IMR-90 (cell line): ENCODE measurements at regions not wholly inside any gene's neighbourhood (a gene's known extent, or its start where the extent isn't known, plus 50 kb on each side); places are given as distances from the start of the nearest gene placed in this dataset.

Experiments
- ATAC-seq: fragments of 200-7000 bp; cut with Tn5 transposase; 2 replicates; pipeline ENCODE4 v1.9.1; 2020; ENCODE audit warnings: low read depth, mild to moderate bottlenecking, moderate library complexity
- BruUV-seq: library from RNA; stranded (reverse); fragments of 400-500 nt; replicated peaks from 2 replicates; lab custom pipeline; 2021; lab: Mats Ljungman, UMichigan
- CTCF ChIA-PET: fragments of 300-600 bp; formaldehyde crosslinking; extraction: SDS; loops from one replicate; lab custom pipeline; 2021; ENCODE audit warnings: antibody characterized with exemption; lab: Yijun Ruan, JAX
- POLR2A ChIA-PET: fragments of 300-600 bp; sonication (Branson Sonifier 250); formaldehyde crosslinking; loops from one replicate; lab custom pipeline; 2022; ENCODE audit warnings: antibody characterized with exemption; ENCODE audit not compliant: unreplicated experiment; lab: Charles Lee
- DNase-seq: peaks from one replicate; pipeline ENCODE4 v3.0.0; 2013
- H2AFZ ChIP-seq: replicated peaks from 2 replicates; pipeline ENCODE3; 2013; ENCODE audit warnings: low read length, mild to moderate bottlenecking; ENCODE audit not compliant: poor library complexity
- H2AK5ac ChIP-seq: 2 replicates; pipeline ENCODE4 v1.6.1; 2013; ENCODE audit warnings: low read depth, low read length, inconsistent platforms
- H2AK9ac ChIP-seq: replicated peaks from 2 replicates; pipeline ENCODE3; 2013; ENCODE audit warnings: mild to moderate bottlenecking, low read depth, low read length, moderate library complexity; ENCODE audit not compliant: poor library complexity
- H2BK120ac ChIP-seq: 2 replicates; pipeline ENCODE4 v1.6.1; 2013; ENCODE audit warnings: low read depth, low read length, inconsistent platforms
- H2BK15ac ChIP-seq: 3 replicates; pipeline ENCODE4 v1.6.1; 2013; ENCODE audit warnings: low read depth, low read length, inconsistent platforms
- H2BK20ac ChIP-seq: 2 replicates; pipeline ENCODE4 v1.6.1; 2013; ENCODE audit warnings: low read depth, mild to moderate bottlenecking, inconsistent platforms, low read length, moderate library complexity
- H2BK5ac ChIP-seq: 2 replicates; pipeline ENCODE4 v1.6.1; 2013; ENCODE audit warnings: mild to moderate bottlenecking, low read depth, low read length, inconsistent platforms; ENCODE audit not compliant: poor library complexity, severe bottlenecking
- H3K14ac ChIP-seq: replicated peaks from 2 replicates; pipeline ENCODE4 v1.6.1; 2013; ENCODE audit warnings: low read depth, low read length, inconsistent platforms
- H3K18ac ChIP-seq: 2 replicates; pipeline ENCODE4 v1.6.1; 2013; ENCODE audit warnings: low read depth, low read length, control low read depth
- H3K23ac ChIP-seq: 2 replicates; pipeline ENCODE4 v1.6.1; 2013; ENCODE audit warnings: low read depth, low read length, inconsistent platforms
- H3K27ac ChIP-seq: 2 replicates; pipeline ENCODE4 v1.5.1; 2013; ENCODE audit warnings: mild to moderate bottlenecking, control low read depth, low read length; ENCODE audit not compliant: insufficient read depth
- H3K27me3 ChIP-seq: 2 replicates; pipeline ENCODE4 v1.6.1; 2013; ENCODE audit warnings: low read length; ENCODE audit not compliant: control insufficient read depth, insufficient read depth
- H3K36me3 ChIP-seq: 2 replicates; pipeline ENCODE4 v1.6.1; 2013; ENCODE audit warnings: low read length, mixed read lengths; ENCODE audit not compliant: control insufficient read depth, insufficient read depth
- H3K4ac ChIP-seq: 2 replicates; pipeline ENCODE4 v1.6.1; 2013; ENCODE audit warnings: low read depth, low read length, inconsistent platforms
- H3K4me1 ChIP-seq: 2 replicates; pipeline ENCODE4 v1.6.1; 2013; ENCODE audit warnings: low read length, mixed read lengths; ENCODE audit not compliant: control insufficient read depth, insufficient read depth
- H3K4me2 ChIP-seq: 2 replicates; pipeline ENCODE4 v1.6.1; 2013; ENCODE audit warnings: low read depth, mild to moderate bottlenecking, control low read depth, low read length, moderate library complexity
- H3K4me3 ChIP-seq: 2 replicates; pipeline ENCODE4 v1.5.1; 2013; ENCODE audit warnings: low read depth, mild to moderate bottlenecking, control low read depth, low read length, moderate library complexity; ENCODE audit not compliant: insufficient read depth
- H3K56ac ChIP-seq: 2 replicates; pipeline ENCODE4 v1.6.1; 2013; ENCODE audit warnings: low read length, inconsistent platforms; ENCODE audit not compliant: insufficient read depth; ENCODE audit errors: extremely low read depth
- H3K79me1 ChIP-seq, 2 experiments: 2 replicates each; pipeline ENCODE4 v1.6.1; 2013; ENCODE audit warnings: low read length in 2 of 2, inconsistent platforms in 1 of 2, low read depth in 1 of 2
- H3K9ac ChIP-seq: 2 replicates; pipeline ENCODE4 v1.6.1; 2013; ENCODE audit warnings: low read depth, low read length, control low read depth
- H3K9me1 ChIP-seq: 2 replicates; pipeline ENCODE4 v1.6.1; 2013; ENCODE audit warnings: low read length, inconsistent platforms; ENCODE audit not compliant: insufficient read depth
- H3K9me3 ChIP-seq: 2 replicates; pipeline ENCODE4 v1.6.1; 2013; ENCODE audit warnings: low read length; ENCODE audit not compliant: control insufficient read depth, insufficient read depth
- H4K20me1 ChIP-seq: 2 replicates; pipeline ENCODE4 v1.6.1; 2013; ENCODE audit warnings: low read length, inconsistent platforms; ENCODE audit not compliant: insufficient read depth
- H4K5ac ChIP-seq: 2 replicates; pipeline ENCODE4 v1.6.1; 2013; ENCODE audit warnings: mild to moderate bottlenecking, low read depth, low read length, control low read depth
- H4K8ac ChIP-seq, 2 experiments: 2 replicates each; pipeline ENCODE4 v1.6.1; 2013; ENCODE audit warnings: low read depth in 2 of 2, low read length in 2 of 2, control low read depth in 1 of 2, inconsistent platforms in 1 of 2
- H4K91ac ChIP-seq: 2 replicates; pipeline ENCODE4 v1.6.1; 2013; ENCODE audit warnings: low read depth, low read length, inconsistent platforms; ENCODE audit not compliant: insufficient read depth
- BHLHE40 ChIP-seq: fragments of 150-350 bp; IDR thresholded peaks from 2 replicates; pipeline ENCODE4 v1.6.1; 2016; ENCODE audit warnings: mild to moderate bottlenecking, low read depth, low read length
- CEBPB ChIP-seq: IDR thresholded peaks from 2 replicates; pipeline ENCODE4 v1.6.1; 2012; ENCODE audit warnings: low read depth, low read length, improper control_type of control experiment
- CHD1 ChIP-seq: IDR thresholded peaks from 2 replicates; pipeline ENCODE4 v1.6.1; 2012; ENCODE audit warnings: low read depth, low read length, improper control_type of control experiment
- FOS ChIP-seq: fragments of 150-350 bp; IDR thresholded peaks from 2 replicates; pipeline ENCODE4 v1.6.1; 2016; ENCODE audit warnings: low read depth, low read length
- MAFK ChIP-seq: IDR thresholded peaks from 2 replicates; pipeline ENCODE4 v1.6.1; 2012; ENCODE audit warnings: low read depth, low read length, improper control_type of control experiment
- MAZ ChIP-seq: IDR thresholded peaks from 2 replicates; pipeline ENCODE4 v1.6.1; 2012; ENCODE audit warnings: low read depth, mild to moderate bottlenecking, low read length, improper control_type of control experiment, moderate library complexity, borderline replicate concordance
- MXI1 ChIP-seq: IDR thresholded peaks from 2 replicates; pipeline ENCODE4 v1.6.1; 2012; ENCODE audit warnings: low read depth, mild to moderate bottlenecking, low read length, moderate library complexity, borderline replicate concordance
- NFE2L2 ChIP-seq: fragments of 150-350 bp; IDR thresholded peaks from 2 replicates; pipeline ENCODE4 v1.6.1; 2016; ENCODE audit warnings: low read depth, mild to moderate bottlenecking, low read length
- POLR2A ChIP-seq: IDR thresholded peaks from 2 replicates; pipeline ENCODE4 v1.6.1; 2012; ENCODE audit warnings: mild to moderate bottlenecking, low read depth, low read length
- RAD21 ChIP-seq: IDR thresholded peaks from 2 replicates; pipeline ENCODE4 v1.6.1; 2012; ENCODE audit warnings: low read length, improper control_type of control experiment
- RCOR1 ChIP-seq: IDR thresholded peaks from 2 replicates; pipeline ENCODE4 v1.6.1; 2012; ENCODE audit warnings: mild to moderate bottlenecking, low read length, improper control_type of control experiment; ENCODE audit not compliant: insufficient replicate concordance
- RFX5 ChIP-seq: IDR thresholded peaks from 2 replicates; pipeline ENCODE4 v1.8.0; 2012; ENCODE audit warnings: low read depth, mild to moderate bottlenecking, low read length, moderate library complexity
- SMC3 ChIP-seq: fragments of 150-350 bp; IDR thresholded peaks from 2 replicates; pipeline ENCODE4 v1.6.1; 2016; ENCODE audit warnings: low read depth, mild to moderate bottlenecking, antibody characterized with exemption, low read length, moderate library complexity
- WGBS, 2 experiments: methylation state at CpG; one replicate each; pipeline versions ENCODE4 v1.1.5 to v1.1.7; 2013; ENCODE audit warnings: missing lambda C conversion rate in 2 of 2; ENCODE audit not compliant: insufficient read length in 1 of 2; ENCODE audit errors: extremely low coverage in 2 of 2; 5-methylcytosine and 5-hydroxymethylcytosine counted together
- dilution Hi-C: fragments of 300-500 bp; cut with HindIII; formaldehyde crosslinking; loops from one replicate; pipeline ENCODE4 v1.14.3; 2018; ENCODE audit warnings: low sequenced_read_pairs; ENCODE audit not compliant: unreplicated experiment
- in situ Hi-C: fragments of 300-500 bp; cut with MboI; formaldehyde crosslinking; loops from 3 replicates; pipeline ENCODE4 v1.14.3; 2019; ENCODE audit warnings: low sequenced_read_pairs, inconsistent platforms, mixed read lengths
- intact Hi-C: fragments of 100-400 bp; cut with micrococcal nuclease; formaldehyde crosslinking; loops from 2 replicates; pipeline ENCODE4 v1.10.0; 2022
- TF ChIP-seq, protein P1 (sequence below): fragments of 150-350 bp; IDR thresholded peaks from 2 replicates; pipeline ENCODE4 v1.6.1; 2016; ENCODE audit warnings: low read depth, mild to moderate bottlenecking, low read length, moderate library complexity, borderline replicate concordance
- TF ChIP-seq, protein P2 (sequence below): fragments of 150-350 bp; IDR thresholded peaks from 2 replicates; pipeline ENCODE4 v1.6.1; 2017; ENCODE audit warnings: mild to moderate bottlenecking, antibody characterized with exemption, low read length, low read depth
- TF ChIP-seq, protein P3 (sequence below): conservative IDR thresholded peaks from 2 replicates; pipeline ENCODE4 v1.5.1; 2012; ENCODE audit warnings: mild to moderate bottlenecking, low read depth, low read length, improper control_type of control experiment

DNA sequence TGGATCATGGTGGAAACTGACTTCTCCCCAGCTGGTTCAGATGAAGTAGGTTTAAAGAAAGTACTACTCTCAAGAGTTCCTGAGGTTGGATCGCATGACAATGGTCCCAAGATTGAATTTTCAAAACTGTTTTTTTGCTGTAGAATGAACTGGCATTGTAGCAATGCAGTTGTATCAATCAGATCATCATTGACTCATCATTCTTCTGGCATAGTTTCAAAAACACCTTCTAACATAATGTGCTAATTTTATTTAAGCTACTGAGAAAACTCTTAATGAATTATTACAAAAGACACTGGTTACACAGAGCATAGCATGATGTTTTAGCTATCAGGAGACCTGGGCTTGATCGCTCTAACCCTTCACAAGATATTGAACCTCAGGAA is 384.5 kb upstream of the DCN start:
- Histone ChIP-seq H4K91ac (no peak overlapping the region), H3K9ac (no peak overlapping the region), H3K9me1 (no peaks in the 10 kb centered on the region), H3K4me2 (no peak overlapping the region), H4K8ac (no peak overlapping the region), H2BK5ac (no peak overlapping the region), H2BK20ac (no peak overlapping the region), H3K79me1 (no peaks in the 10 kb centered on the region), H2BK120ac (no peak overlapping the region), H3K4ac (no peak overlapping the region), H3K18ac (no peak overlapping the region), H3K23ac (no peak overlapping the region), H2AK9ac (no peak overlapping the region), H3K27ac (no peak overlapping the region), H3K36me3 (no peaks in the 10 kb centered on the region), H3K4me1 (no peaks in the 10 kb centered on the region), H3K4me3 (no peak overlapping the region), H3K56ac (no peak overlapping the region), H2AK5ac (no peak overlapping the region), H3K14ac (no peak overlapping the region), H3K9me3 (no peaks in the 10 kb centered on the region), H4K5ac (no peak overlapping the region), H2BK15ac (no peak overlapping the region), H3K27me3 (no peaks in the 10 kb centered on the region), H2AFZ (no peak overlapping the region), H4K20me1 (no peaks in the 10 kb centered on the region)
- in situ Hi-C loops = no loop called here
- no peak for DNase-seq
- no CpG with 5 or more reads among the region's 2 CpGs for WGBS, 2 experiments
- intact Hi-C loops = no loop called here
- BruUV-seq = no TSS peak
- dilution Hi-C loops = no loop called here
- ChIA-PET POLR2A (interaction anchor here (0.5 to 0.6 kb wide), 2 partner anchors 64 to 455 kb away, joined by 3 read pairs; no protein-coding TSS in a partner anchor), CTCF (no interaction called here)
- TF ChIP-seq MAZ (no peak), CHD1 (no peak), CEBPB (no peak), MAFK (no peak), NFE2L2 (no peak), BHLHE40 (no peak), POLR2A (no peak), MXI1 (no peak), FOS (no peak), RFX5 (no peak), RCOR1 (no peak), RAD21 (no peak), SMC3 (no peak)
- TF ChIP-seq, protein P1, sequence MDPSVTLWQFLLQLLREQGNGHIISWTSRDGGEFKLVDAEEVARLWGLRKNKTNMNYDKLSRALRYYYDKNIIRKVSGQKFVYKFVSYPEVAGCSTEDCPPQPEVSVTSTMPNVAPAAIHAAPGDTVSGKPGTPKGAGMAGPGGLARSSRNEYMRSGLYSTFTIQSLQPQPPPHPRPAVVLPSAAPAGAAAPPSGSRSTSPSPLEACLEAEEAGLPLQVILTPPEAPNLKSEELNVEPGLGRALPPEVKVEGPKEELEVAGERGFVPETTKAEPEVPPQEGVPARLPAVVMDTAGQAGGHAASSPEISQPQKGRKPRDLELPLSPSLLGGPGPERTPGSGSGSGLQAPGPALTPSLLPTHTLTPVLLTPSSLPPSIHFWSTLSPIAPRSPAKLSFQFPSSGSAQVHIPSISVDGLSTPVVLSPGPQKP = no peak
- TF ChIP-seq, protein P2, sequence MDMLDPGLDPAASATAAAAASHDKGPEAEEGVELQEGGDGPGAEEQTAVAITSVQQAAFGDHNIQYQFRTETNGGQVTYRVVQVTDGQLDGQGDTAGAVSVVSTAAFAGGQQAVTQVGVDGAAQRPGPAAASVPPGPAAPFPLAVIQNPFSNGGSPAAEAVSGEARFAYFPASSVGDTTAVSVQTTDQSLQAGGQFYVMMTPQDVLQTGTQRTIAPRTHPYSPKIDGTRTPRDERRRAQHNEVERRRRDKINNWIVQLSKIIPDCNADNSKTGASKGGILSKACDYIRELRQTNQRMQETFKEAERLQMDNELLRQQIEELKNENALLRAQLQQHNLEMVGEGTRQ = no peak
- TF ChIP-seq, protein P3, sequence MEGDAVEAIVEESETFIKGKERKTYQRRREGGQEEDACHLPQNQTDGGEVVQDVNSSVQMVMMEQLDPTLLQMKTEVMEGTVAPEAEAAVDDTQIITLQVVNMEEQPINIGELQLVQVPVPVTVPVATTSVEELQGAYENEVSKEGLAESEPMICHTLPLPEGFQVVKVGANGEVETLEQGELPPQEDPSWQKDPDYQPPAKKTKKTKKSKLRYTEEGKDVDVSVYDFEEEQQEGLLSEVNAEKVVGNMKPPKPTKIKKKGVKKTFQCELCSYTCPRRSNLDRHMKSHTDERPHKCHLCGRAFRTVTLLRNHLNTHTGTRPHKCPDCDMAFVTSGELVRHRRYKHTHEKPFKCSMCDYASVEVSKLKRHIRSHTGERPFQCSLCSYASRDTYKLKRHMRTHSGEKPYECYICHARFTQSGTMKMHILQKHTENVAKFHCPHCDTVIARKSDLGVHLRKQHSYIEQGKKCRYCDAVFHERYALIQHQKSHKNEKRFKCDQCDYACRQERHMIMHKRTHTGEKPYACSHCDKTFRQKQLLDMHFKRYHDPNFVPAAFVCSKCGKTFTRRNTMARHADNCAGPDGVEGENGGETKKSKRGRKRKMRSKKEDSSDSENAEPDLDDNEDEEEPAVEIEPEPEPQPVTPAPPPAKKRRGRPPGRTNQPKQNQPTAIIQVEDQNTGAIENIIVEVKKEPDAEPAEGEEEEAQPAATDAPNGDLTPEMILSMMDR = no peak
- no peak for ATAC-seq
